Activated effector memory CD4-positive, alpha-beta T cell treated with Interleukin-2 at 50 U/mL for 16 hours (primary cell): ENCODE measurements at regions not wholly inside any gene's neighbourhood (a gene's known extent, or its start where the extent isn't known, plus 50 kb on each side); places are given as distances from the start of the nearest gene placed in this dataset.
"Not testable (repeated sequence)": the region's sequence is repeated elsewhere in the genome, so short reads cannot be mapped to it uniquely, and the experiment has no call there.

ENCODE experiments used
- DNase-seq: peaks from one replicate; pipeline ENCODE4 v3.0.0-alpha.2; 2020

DNA sequence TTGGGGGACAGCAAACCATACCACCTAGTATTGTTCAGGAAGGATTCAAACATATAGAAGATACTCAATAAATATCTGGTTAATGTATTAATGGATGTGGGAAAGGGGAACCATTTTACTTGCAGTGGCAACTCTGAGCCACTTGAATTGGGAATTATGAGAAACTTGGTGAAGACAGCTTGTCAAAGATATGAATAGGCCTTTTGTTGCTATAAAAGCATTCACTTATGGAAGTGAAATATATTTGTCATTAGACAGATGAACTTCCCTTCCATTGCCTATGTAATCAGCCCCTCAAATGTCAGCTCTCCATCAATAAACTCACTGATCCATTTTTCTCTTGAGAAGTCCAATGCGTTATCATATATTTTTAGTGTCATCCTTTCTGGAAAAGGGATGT, 56.1 kb downstream of the GPR85 start:
- no peak for DNase-seq

DNA sequence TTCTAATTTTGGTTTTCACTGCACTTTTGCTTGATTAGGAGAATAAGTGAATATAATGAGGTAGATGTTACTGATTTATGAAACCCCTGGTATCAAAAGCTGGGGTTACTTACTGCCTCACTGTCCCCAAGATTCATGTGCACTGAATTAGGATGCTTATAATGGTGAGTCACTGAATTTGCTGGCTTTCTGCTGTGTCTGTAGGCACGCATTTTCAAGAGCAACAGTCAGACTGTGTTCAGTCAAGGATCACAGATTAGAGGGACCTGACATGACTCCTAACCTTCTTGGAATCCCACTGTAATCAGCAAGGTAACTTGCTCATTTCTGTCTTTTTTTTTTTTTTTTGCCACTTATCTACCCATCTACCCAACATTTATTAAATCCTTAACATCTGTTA, 59.7 kb downstream of the GPR85 start:
- DNase-seq = no peak

DNA sequence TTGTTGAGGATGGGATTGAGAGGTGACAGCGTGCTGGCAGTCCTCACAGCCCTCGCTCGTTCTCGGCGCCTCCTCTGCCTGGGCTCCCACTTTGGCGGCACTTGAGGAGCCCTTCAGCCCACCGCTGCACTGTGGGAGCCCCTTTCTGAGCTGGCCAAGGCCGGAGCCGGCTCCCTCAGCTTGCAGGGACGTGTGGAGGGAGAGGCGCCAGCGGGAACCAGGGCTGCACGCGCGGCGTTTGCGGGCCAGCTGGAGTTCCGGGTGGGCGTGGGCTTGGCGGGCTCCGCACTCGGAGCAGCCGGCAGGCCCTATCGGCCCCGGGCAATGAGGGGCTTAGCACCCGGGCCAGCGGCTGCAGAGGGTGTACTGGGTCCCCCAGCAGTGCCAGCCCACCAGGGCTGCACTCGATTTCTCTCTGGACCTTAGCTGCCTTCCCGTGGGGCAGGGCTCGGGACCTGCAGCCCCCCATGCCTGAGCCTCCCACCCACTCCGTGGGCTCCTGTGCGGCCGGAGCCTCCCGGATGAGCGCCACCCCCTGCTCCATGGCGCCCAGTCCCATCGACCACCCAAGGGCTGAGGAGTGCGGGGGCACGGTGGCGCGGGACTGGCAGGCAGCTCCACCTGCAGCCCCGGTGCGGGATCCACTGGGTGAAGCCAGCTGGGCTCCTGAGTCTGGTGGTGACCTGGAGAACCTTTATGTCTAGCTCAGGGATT, 69.3 kb downstream of the GPR85 start:
- not testable (repeated sequence) for DNase-seq

DNA sequence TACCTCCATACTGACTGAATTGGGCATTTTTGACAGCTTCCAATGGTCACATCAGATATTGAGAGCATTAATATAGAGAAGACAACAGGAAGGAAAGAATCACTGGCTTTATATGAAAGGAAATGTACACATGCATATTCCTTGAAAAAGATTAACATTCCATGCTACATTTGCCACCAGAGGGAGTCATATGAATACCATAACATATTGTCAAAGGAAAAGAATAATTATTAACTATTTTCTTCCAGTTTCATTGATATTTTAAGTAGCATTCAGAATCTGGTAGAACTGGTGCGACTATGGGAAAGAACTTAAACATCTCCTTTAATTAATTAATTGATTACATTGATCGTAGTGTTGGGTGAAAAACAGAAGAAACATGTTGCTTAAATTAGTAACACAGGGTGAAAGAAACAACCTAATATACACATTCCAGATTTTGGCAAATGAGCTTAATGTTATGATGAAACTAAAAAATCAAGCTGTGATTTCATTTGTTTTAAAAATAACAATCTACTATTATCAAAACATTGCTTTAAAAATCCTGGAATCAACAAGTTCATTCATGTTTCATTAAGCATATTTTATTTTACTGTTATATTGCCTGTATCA, 71.5 kb downstream of the GPR85 start:
- no peak for DNase-seq

DNA sequence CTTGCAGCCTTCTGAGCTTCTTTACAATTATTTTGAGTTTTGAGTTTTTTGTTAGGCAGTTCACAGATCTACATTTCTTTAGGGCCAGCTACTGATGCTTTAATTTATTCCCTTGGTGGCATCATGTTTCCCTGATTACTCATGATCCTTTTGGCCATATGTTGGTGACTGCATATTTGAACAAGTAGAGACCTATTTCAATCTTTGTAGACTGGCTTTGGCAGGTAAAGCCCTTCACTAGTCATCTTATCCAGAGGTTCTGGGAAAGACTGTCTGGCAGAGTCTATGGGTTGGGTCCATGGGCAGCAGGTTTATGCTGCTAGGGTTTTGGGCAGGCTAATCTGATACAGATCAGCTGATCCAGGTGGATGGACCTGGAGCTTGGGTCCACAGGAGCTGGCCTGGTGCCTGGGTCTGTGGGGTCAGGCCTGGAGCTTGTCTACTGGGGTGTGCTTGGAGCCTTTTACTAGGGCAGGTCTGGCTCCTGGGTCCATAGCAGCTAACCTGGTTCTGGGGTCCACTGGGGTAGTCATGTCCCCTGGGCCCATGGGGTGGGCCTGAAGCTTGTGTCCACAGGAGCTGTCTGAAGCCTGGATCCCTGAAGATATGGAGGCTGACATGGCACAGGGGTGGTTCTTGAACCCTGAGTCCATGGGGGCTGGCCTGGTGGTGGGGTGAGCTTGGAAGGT, 72.7 kb downstream of the GPR85 start:
- DNase-seq = no peak

DNA sequence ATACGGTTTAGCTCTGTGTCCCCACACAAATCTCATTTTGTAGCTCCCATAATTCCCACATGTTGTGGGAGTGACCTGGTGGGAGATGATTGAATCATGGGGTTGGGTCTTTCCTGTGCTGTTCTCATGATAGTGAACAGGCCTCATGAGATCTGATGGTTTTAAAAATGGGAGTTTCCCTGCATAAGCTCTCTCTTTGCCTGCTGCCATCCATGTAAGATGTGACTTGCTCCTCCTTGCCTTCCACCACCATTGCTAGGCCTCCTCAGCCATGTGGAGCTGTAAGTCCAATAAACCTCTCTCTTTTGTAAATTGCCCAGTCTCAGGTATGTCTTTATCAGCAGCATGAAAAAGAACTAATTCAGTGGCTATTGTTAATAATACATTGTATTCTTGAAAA, 73.8 kb downstream of the GPR85 start:
- DNase-seq = not testable (repeated sequence)

DNA sequence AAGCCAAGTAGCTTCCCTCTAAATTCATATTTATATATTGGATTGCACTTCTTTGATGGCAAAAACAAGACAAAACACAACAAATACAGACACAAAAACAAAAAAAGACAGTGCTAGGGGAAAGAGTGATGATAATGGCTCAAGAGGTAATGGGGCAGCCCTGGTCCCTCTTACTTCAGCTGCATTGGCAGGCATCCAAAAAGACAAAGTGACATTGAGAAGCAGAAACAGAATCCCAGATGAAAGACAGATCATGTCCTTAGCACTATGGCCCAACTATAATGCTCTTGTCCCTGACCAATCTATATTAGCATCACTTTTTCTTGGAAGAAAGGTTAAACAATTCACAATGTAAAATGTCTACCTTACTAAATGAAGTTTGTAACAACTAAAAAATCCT, 76.2 kb downstream of the GPR85 start:
- no peak for DNase-seq

DNA sequence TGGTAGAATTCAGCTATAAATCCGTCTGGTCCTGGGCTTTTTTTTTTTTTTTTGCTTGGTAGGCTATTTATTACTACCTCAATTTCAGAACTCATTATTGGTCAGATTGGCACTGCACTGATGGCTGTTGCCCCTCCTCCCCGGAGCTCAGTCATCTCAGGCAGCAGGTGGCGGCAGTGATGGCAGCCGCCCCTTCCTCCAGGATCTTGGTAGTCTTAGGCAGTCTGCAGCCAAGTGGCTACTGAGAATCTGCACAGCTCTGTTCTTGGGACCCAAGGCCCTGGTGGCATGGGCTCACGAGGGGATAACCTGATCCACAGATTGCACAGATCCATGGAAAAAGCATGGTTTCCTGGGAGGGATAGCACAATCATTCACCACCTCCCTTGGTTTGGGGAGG, 77.9 kb downstream of the GPR85 start:
- no peak for DNase-seq

DNA sequence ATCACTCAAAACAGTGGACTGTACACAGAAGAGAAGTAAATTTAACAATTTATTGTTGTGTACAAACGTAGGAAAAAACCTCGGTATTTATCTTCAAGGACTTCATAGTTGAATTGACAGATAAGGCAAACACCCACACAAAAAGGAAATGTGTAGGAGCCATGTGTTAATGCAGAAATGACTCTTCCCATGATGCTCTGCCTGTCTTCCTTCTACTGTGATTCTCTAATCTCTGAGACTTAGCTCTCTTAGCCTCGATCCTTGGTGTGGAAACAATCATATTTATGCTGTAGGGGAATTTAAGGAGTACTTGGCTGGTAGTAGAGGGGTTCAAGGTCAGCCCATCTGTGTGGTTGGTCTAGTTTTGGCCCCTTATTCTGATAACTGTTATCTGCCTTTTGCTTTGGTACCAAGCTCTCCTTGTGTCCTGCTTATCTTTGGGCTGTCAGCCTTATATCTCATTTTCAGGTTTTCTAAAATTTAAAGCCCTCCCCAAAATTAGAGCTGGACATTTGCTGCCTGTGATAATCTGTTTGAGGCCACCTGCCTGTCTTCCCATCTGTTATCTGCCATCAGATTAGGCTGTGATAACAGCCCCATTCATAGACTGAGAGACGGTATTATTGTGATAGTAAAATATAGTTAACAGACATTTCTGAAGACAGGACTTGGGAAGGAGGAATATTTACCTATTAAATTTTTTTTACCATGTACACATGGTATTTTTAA, 81.7 kb downstream of the GPR85 start:
- no peak for DNase-seq

DNA sequence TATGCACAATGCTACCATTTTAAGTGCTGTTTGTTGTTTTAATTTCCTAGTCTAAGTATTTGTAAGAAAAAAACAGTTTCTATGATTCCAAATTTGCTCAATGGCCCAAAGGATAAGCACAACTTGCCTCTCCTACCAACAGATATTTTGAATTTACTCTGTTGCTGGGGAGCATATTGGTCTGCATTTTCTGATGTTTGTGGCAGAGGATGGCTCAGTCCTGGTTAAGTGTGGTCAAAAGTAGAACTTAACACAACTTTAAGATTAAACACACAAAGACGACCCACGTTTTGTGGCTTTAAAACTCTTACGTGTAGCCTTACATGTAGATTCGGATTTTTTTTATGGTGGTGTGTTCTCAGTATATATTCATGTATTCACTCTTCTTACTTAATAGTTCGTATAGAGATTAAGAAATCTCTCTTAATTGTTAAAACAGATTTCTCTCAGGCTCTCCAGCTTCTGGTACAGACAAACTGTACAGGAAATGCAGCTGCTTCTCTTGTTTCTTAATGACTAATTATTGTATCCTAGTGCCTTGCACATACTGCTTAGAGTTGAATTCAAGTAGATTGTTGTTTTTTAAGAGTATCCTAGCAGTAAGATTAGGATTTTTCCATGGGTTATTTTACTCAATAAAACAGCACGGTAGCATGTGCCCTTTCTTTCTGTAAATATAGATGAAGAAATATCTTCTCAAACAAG, 86.2 kb downstream of the GPR85 start:
- DNase-seq = no peak

DNA sequence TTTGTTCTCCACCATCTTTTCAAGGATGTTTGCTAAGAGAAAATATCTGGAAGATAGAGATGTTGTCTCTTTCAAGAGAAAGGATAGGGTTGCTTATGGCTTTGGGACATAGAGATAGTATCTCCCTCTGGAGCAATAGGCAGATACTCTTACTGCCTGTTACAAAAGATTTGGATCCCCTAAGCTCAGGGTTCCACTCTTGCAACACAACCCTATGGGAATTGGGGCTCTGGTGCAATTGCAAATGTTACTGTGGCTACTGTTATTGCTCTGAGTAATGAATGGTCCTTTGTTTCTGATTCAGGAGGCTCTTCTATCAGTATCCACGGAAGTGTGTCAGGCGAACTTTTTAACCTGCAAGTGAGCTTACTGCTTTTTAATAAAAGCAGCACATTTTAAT, 88.8 kb downstream of the GPR85 start:
- DNase-seq = no peak

DNA sequence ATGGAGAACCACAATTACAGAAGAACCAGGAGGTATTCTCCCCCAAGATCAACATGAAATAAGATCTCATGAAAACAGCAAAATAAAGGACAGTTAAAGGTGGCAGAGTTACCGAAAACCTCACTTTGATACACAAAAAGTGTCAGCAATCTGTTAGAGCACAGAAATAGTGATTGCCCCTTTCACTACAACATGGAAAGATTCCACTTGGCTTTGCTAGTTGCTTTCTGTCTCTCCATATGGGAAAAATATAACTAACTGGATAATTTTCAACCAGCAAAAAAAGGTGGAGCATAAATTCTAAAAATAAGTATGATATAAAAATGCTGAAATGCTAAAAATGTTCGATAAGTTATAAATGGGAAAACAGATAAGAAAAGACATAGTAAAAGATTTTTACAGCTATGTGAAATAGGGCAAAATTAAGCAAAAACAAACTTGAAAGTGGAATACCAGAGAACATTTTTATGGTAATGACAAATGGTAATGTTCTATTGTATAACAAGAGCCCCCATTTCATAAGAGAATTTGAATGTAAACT, 90.2 kb downstream of the GPR85 start:
- no peak for DNase-seq

DNA sequence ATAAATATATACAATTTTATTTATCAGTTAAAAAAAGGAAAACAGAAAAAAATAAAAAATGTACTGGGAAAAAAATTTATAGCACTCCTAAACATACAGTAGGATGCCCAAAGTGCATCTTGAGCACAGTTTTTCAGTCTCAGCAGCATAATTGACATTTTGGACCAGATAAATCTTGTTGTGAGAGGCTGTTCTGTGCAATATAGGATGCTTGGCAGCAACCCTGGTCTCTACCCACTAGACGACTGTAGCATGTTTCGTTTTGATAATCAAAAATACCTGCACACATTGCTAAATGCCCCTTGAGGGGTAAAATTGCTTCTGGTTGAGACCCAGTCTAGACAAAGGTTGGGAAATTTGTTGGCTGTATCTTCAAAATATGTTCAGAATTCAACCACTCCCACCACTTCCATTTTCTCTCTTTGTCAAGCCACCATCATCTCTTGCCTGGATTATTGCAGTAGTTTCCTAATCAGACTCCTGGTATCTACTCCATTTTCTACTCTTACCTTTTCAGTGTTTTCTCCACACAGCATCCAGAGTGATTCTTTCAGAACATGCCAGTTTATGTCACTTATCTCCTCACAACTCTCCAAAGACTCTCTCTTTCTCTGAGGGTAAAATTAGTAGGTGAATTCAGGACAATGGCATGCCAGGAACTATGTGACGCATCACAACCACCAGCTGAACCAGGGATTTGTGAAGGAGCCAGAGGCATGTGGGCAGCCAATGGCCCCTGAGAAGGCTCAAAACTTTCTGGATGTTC, 91.4 kb downstream of the GPR85 start:
- no peak for DNase-seq

DNA sequence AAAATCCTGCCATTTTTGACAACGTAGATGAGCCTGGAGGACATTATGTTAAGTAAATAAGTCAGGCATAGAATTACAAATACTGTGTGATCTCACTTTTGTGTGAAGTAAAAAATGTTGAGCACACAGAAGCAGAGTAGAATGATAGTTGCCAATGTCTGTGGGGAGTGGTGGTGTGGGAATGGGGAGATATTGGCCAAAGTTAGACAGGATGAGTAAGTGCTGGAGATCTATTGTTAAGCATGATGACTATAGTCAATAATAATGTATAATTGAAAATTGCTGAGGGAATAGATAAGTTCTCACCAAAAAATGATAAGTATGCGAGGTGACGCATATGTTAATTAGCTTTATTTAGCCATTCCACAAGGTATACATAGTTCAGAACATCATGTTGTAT, 92.0 kb downstream of the GPR85 start:
- no peak for DNase-seq

DNA sequence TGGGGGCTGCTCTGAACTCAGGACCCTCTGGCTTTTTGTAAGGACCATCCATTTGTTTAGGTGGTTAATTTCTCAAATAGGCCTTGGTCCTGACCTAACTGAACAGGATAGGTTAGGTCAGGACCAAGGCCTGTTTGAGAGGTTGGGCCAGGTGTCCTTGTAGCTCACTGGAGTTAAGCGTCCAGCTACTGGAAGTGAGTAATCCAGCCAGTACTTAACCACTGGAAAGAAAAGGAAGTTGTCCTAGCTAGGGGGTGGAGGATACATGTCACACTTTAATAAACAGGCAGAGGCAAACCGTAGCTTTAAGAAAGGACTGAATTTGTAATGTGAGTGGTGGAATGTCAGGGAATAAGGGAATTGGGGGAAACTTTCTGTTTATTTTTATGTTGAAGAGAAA, 96.0 kb downstream of the GPR85 start:
- no peak for DNase-seq

DNA sequence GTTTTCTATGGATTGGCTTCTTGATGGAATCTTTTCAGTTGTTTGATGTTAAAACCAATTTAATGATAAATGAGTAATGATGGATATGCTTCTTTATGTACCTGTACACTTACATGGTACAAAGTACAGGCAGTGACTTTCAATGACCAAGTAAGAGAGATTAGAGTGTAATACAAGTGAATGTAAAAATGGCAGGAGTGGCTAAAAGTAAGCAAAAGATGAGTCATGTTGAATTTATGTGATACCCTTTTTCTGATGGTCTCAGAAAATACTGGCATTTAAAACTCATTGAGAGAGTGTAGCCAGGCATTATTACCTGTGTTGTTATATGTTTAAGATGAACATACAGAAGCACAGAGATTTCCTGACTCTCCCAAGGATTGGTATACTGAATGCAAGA, 97.1 kb downstream of the GPR85 start:
- no peak for DNase-seq

DNA sequence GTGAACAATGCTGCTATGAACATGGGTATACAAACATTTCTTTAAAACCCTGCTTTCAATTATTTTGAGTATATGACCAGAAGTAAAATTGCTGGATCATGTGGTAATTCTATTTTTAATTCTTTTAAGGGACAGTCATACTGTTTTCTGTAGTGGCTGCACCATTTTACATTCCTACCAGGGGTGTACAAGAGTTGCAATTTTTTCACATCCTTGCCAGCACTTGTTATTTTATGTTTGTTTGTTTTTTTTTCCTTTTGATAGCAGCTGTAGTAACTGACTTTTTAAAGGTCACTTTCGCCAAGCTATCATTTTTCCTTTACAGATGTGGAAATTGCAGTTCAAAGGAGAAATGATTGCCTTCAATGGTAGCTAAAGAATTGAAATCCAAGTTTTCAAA, 99.5 kb downstream of the GPR85 start:
- DNase-seq = no peak

DNA sequence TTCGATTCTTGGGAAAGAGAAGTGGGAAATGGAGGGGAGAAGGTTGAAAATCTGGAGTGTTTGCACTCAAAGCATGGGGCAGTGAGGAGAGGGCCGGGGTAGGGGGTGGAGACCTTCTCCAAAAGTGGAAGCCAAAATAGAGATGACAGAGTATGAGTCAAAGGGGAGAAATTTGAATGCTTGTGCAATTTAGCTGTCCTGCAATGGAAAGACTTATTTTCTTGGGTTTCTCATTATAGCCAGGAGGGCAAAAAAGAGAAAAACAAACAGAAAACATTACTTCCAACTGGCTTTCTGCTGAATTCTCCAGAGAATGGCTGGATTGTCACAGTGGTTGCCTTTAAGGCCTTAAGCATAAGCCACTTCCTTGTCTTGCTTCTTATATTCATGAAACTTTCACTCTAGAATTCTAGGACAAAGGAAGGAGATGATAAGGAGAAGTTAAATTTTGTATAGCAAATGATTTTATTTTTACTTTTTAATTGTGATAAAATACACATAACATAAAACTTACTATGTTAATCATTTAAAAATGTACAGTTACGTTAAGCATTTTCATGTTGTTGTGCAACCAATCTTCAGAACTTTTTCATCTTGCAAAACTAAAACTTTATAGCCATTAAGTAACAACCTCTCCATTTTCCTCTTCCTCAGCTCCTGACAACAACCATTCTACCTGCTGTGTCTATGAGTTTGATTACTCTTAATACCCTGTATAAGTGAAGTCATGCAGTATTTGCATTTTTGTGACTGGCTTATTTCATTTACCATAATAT, 100.2 kb downstream of the GPR85 start:
- DNase-seq = no peak

DNA sequence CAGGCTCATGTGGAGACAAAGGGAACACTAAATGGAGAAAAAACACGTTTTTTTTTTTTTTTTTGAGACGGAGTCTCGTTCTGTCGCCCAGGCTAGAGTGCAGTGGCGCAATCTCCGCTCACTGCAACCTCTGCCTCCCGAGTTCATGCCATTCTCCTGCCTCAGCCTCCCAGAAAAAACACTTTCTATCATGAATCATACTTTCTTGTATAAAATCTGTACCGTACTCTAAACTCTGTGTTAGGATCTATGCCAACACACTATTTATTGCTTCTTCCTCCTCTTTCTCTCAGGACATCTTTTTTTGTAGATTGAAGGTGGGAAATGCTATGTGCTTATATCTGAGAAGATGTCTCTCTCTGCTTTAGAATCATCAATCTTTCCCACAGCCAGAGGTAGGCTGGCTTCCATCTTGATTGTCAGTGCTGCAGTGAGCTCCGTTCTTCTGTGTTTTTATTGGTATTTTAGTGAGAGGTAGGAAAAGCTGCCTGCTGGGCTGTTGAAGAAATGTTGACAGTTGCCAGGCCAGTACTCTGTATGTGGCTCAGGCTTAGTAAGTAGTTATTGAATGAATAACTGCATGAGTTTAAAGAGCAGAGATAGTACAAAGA, 101.1 kb downstream of the GPR85 start:
- no peak for DNase-seq

DNA sequence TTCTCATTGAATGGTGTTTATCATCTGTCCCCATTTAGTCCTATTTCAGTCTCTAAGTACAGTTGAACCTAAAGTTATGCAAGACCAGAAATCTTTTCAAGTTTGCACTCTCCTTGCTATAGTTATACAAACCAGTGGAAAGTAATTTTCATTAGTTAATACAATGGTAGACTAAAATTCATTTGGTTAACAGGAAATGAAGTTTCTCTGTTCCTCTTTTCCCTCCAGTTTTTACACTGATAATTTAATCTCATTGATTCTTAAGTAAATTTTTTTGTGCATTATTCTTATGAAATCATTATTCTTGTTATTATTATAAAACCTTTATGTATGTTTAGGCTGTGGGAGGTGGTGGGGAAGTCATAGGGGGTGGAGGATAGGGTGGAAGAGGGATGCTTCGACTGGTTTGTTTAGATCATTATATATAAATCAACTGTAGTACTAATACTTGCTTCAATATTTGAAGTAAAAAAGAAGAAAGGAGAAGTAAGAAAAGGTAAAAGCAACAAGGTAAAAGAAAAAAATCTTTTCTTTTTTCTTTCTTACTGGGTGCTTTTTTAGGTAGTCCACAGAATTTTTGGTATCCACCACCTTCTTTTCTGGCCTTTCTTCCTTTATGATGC, 104.1 kb downstream of the GPR85 start:
- no peak for DNase-seq
